GM12874 (cell line): ENCODE measurements at regions not wholly inside any gene's neighbourhood (a gene's known extent, or its start where the extent isn't known, plus 50 kb on each side); places are given as distances from the start of the nearest gene placed in this dataset.

Experiments
- TF ChIP-seq, protein P1 (sequence below): IDR thresholded peaks from 2 replicates; pipeline ENCODE4 v1.5.1; 2011; ENCODE audit warnings: low read depth, mild to moderate bottlenecking, control low read depth, low read length, moderate library complexity; ENCODE audit not compliant: insufficient read depth

GRCh38 chr7:17396692-17397091 lies 98.2 kb downstream of the AHR start:
- TF ChIP-seq, protein P1, sequence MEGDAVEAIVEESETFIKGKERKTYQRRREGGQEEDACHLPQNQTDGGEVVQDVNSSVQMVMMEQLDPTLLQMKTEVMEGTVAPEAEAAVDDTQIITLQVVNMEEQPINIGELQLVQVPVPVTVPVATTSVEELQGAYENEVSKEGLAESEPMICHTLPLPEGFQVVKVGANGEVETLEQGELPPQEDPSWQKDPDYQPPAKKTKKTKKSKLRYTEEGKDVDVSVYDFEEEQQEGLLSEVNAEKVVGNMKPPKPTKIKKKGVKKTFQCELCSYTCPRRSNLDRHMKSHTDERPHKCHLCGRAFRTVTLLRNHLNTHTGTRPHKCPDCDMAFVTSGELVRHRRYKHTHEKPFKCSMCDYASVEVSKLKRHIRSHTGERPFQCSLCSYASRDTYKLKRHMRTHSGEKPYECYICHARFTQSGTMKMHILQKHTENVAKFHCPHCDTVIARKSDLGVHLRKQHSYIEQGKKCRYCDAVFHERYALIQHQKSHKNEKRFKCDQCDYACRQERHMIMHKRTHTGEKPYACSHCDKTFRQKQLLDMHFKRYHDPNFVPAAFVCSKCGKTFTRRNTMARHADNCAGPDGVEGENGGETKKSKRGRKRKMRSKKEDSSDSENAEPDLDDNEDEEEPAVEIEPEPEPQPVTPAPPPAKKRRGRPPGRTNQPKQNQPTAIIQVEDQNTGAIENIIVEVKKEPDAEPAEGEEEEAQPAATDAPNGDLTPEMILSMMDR: no peak

GRCh38 chr7:17401791-17402627 lies 103.6 kb downstream of the AHR start:
- TF ChIP-seq, protein P1: no peak

GRCh38 chr7:17402628-17403278 lies 104.3 kb downstream of the AHR start:
- TF ChIP-seq, protein P1: no peak

DNA sequence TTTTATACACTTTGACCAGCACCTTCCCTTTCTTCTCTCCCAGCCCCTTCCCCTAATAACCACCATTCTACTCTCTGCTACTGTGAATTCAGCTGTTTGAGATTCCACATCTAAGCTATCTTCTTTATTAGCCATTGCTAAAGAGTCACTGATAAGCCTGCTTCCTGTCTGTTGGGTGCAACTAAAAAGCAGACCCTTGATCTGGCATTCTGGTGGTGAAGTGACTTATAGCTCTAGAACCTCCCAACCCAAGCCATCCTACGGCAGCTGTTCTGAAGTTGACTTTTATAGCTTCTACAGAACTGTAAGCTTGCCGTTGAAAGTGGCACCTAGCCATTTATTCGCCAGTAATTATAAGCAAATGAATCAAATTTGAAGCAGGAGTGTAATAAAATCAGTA lies 105.6 kb downstream of the AHR start:
- TF ChIP-seq, protein P1: no peak

GRCh38 chr7:17405786-17406185 lies 107.3 kb downstream of the AHR start:
- TF ChIP-seq, protein P1: no peak

DNA sequence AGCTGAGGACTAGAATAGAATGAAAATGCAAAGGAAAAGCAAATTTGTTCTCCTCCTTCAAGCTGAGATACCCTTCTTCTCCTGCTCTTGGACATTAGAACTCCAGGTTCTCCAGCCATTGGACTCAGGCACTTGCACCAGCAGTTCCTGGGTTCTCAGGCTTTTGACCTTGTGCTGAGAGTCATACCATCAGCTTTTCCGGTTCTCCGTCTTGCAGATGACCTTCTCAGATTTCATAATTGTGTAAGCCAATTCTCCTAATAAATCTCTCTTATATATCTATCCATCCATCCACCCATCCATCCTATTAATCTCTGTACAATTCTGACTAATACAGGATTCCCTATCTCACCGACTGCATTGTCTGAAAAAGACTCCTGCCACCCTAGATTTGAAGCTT lies 108.3 kb downstream of the AHR start:
- TF ChIP-seq, protein P1: no peak

- TF ChIP-seq, protein P1: no peak
Observed at GRCh38 chr7:17407229-17407628, 108.8 kb downstream of the AHR start.
